DMS 273 (cell line): ENCODE measurements at regions not wholly inside any gene's neighbourhood (a gene's known extent, or its start where the extent isn't known, plus 50 kb on each side); places are given as distances from the start of the nearest gene placed in this dataset.

Experiments used
- DNase-seq: peaks from one replicate; lab custom pipeline; 2025; ENCODE audit not compliant: unreplicated experiment; lab: John Stamatoyannopoulos, UW

DNA sequence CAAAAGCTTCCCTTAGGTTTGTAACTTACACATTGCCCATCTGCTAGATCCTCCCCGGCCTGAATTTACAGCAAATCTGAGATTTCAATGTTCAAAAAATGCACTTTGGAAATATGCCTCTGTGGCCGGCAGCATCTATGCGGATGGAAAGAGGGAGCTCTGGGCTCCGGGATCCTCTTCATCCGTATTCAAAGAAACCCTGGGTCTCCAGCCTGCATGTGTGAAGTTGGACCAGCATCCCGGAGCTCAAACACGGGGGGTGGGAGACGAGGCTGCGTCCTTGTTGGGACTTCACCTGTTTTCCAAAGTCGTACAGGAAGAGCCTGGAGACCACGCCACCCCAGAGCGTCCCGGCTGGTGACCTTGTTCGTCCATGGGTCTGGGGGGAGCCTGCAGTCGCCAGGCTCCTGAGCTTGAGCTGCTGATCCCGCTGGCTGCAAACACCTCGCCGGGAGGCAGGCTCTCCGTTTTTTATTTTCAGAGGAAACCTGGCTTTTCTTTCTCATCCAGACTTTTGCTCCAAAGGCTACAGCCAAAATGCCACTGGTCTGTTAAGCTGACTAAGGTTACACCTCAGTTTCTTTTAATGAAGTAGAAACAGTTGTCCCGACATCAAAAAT, 77.4 kb downstream of the PTGR3 start:
- DNase-seq: no peak

DNA sequence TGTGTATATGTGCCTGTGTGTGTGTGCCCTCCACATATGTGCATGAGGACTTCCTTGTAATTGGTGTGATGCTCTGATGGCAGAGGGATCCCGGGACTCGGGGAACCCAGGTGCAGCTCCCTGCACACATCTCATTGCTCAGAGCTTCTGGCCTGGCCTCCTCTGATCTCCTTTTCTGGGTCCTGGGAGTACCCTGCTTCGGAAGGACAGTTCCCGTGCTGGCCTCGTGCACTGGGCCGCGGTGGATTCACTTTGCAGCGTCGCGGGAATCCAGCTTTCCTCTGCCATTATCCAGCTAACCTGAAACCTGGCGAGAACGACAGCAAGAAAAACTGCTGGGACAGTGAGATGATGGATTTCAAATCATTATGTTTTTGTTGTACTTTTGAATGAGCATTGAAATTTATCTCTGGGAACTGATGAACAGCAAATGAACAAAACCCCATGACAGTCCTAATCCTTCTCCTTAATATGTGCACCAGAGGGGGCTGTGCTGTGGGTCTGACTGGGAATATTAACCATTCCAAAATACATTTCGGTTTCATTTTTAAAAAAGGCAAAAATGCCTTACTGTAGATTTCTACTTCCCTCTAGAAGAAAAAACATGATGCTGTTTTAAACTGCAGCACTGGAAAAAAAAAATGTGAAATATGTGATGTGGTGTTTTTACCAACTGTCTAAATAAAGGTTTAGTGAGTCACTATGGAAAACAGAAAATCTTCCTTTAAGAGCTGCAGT, 78.2 kb downstream of the PTGR3 start:
- no peak for DNase-seq

DNA sequence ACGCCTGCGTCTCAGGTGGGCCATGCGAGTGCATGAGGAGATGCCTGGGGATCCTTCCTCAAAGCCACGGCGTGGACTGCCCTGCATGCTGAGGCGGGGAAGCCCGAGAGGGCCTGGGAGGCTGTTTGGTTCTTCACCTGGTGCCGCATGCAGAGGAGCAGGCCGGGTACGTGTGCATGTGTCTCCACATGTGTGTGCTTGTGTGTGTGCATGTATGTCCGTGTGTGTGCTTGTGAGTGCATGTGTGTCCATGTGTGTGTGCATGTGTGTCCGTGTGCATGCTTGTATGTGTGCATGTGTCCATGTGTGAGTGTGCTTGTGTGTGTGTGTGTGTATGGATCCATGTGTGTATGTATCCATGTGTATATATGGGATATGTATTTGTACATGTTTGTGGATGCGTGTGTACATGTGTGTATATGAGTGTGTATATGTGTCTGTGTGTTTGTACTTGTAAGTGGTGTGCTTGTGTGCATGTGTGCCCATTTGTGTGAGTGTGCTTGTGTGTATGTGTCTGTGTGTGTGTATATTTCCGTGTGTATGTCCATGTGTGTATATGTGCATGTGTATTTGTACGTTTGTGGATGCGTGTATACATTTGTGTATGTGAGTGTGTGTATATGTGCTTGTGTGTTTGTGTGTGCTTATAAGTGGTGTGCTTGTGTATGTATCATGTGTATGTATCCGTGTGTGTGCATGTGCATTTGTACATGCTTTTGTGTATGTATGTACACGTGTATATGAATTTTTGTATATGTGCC, 79.0 kb downstream of the PTGR3 start:
- DNase-seq: no peak

- no peak for DNase-seq
Measured at GRCh38 chr18:75128911-75129716, 79.8 kb downstream of the PTGR3 start.

GRCh38 chr18:75128051-75128605, 80.8 kb downstream of the PTGR3 start:
- DNase-seq: no peak

GRCh38 chr18:75127143-75128021, 81.6 kb downstream of the PTGR3 start:
- no peak for DNase-seq

- DNase-seq: peak; percentile 60
Measured at GRCh38 chr18:75125382-75126331, 83.3 kb downstream of the PTGR3 start.

DNA sequence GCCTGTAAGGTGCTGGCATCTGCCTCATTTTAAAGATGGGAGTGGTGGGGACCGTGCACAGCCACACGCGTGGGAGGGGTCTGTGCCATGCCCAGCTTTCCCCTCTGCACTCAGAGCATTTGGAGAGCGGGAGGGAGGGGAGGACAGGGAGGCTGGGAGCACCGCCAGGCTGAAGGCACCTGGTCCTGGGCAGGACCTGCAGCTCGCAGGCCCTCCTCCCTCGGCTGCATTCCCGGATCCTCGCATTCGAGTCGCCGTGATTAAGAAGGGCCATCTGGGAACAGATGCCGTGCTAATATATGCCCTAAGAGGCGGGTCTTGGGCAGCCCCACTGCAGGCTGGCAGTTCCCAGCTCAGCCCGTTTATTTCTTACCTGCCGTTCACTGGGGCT, 84.0 kb downstream of the PTGR3 start:
- peak; percentile 87 for DNase-seq

- DNase-seq: no peak
Measured at GRCh38 chr18:75124551-75124950, 84.4 kb downstream of the PTGR3 start.

- no peak for DNase-seq
Measured at GRCh38 chr18:75123113-75123512, 85.8 kb downstream of the PTGR3 start.

DNA sequence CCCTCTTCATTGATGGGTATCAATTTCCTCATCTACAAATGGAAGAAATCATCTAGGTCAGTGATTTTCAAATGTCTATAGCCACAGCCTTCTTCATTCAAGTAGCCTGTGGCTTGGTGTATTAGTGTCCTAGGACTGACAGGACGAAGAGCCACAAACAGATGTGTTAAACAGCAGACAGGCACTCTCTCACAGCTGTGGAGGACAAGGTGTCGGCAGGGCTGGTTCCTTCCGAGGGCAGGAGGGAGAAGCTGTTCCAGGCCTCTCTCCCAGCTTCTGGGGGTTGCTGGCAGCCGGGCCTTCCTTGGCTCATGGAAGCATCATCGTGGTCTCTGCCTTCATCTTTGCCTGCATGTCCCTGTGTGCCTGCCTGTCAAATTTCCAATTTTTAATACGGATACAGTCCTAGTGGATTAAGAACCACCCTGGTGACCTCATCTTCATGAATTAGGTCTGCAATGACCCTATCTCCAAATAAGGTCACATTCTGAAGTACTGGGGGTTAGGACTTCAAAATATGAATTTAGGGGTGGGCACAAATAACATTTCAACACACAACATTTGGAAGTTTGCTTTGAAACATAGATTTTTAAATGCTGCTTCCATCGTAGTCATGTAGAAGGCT, 86.5 kb downstream of the PTGR3 start:
- DNase-seq: no peak

DNA sequence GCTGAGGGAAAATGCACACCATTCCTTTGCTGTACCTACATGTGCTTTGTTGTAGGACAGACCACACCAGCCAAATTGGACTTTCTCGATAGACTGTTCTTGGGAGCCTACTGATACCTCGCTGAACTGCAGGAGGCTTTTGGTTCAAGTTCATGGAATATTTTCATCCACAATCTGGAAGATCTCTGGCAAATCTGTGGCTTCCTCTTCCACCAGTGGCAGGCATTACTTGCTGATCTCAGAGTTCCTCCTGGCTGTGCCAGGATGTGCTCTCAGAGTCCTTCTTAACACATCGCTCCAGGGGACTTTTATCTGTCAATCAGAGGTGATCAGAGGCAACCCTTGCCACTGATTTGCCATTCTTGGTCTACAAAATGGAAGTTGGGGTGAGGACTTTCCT, 87.7 kb downstream of the PTGR3 start:
- DNase-seq: no peak

GRCh38 chr18:75120521-75120920, 88.4 kb downstream of the PTGR3 start:
- no peak for DNase-seq

- no peak for DNase-seq
Measured at GRCh38 chr18:75116809-75117208, 92.1 kb downstream of the PTGR3 start.

DNA sequence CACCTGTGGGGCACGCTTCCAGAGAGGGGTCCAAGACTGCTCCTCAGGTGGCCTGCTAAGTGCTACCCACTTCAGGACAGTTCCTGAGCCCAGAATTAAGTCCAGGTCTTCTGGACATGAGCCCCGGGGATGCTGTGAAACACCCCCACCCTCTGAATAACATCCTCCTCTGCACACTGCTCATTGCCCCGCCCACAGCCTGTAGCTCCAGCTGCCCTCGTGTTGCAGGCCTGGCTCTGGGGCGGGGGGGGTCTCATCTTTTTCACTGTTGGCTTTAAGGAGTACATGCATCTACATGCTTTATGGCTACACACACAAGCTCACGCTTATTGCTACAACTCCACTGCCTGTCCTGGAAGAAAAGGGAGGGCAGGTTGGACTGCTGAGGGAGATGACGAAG, 92.8 kb downstream of the PTGR3 start:
- no peak for DNase-seq

DNA sequence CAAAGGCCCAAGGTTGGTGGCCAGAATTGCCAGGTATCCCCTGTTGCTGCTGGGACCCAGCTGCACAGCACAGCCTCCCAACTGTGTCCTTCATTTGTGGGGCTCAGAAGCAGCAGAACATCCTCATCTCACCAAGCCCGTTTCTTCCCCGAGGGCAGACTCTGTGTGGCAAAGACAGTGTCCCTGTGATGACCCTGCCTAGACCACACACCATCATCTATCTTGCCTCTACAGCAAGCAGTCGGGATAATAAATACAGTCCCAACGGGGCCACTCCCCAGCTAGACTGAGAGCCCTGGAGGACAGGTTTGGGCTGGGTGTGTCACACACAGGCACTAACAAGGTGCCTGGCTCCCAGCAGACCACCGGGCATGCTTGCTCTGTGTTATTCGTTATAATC, 93.4 kb downstream of the PTGR3 start:
- DNase-seq: no peak
